ENCODE measurements at regions not wholly inside any gene's neighbourhood (a gene's known extent, or its start where the extent isn't known, plus 50 kb on each side); places are given as distances from the start of the nearest gene placed in this dataset.
A peak's percentile ranks its signal among the peaks of the same experiment; 100 is the strongest.

- DNase-seq, result no peak
- intact Hi-C loops (cut with DNase I), result no loop called here
Observed at GRCh38 chr2:173607606-173608311, 253.1 kb downstream of the CDCA7 start.

DNA sequence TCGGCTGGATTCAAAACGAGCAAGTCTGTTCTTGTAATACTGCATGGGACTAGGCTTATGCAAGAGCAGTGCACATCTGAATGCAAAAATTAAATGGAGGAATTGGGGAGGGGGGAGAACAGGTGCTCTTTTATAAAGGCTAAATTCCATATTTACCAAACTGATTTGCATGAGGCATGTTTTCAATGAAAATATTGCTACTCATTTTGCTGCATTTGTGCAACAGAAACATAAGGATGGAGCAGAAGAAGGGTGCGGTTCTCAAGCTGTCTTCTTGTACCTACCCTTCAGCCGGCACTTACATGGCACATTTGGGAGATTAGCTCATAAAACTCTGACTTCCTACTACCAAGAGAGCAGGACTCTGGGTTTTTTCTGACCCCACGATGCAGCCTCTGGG is 256.4 kb downstream of the CDCA7 start:
- DNase-seq, result no peak
- intact Hi-C loops (cut with DNase I), result no loop called here

DNA sequence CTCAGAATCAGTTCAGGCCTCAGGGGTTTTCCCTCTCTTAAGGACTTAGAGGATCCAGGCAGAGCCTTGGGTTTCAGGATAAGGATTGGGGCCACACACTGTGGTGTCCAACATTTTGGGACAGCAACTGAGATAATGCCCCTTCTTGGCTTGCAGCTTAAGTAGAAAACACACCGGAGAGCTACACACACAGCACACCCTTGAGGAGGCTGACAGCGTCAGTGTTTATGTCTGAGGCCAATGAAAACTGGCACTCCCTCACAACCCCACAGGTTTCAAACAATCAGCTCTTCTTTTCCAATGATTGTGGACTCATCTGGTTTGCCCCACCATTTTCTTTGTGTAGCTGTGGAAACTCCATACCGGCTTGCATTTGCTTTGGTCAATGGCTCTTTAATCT is 257.7 kb downstream of the CDCA7 start:
- DNase-seq, result no peak
- intact Hi-C loops (cut with DNase I), result no loop called here

- intact Hi-C loops (cut with DNase I), result no loop called here
- DNase-seq, result no peak
Observed at GRCh38 chr2:173613386-173613785, 258.7 kb downstream of the CDCA7 start.

- intact Hi-C loops (cut with DNase I), result no loop called here
- DNase-seq, result no peak
Observed at GRCh38 chr2:173614265-173614930, 259.7 kb downstream of the CDCA7 start.

DNA sequence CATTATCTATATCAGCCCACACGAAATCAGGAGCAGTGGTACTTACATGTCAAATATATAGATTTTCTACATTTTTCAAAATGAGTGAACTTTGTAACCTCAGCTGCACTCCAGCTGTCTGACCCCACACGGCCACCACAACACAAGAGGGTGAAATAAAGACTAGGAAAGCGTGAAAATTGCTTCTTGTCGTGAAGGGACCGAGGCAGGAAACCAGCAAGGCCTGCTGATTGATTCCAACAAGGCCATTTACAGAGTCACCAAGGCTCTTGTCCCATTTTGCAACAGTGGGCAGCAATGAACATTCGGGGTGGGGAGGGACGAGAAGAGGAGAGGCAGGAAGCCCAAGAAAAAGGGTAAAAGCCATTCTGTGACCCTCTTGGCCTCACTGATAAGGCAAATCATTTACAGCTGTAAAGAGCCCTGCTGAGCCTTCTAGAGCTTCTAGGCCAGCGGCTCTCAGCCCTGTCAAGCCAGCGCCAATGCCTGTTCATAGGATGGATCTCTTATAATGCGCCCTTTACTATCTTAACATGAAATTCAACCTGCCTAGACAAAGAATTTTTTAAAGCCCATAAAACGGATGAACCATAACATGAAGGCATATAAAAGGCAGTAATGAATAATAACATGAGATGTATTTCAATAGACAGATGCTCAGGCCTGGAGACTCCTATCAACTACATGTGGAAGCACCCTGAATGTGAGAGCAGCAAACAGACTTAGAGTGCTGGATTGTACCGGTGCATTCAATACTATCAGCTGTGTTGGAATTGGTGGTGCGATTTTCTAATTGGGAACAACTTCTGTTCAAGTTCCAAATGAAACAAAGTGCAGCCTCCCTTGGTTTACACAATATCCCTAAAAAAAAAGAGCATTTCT is 269.0 kb downstream of the CDCA7 start:
- intact Hi-C loops (cut with DNase I), result no loop called here
- no peak for DNase-seq

DNA sequence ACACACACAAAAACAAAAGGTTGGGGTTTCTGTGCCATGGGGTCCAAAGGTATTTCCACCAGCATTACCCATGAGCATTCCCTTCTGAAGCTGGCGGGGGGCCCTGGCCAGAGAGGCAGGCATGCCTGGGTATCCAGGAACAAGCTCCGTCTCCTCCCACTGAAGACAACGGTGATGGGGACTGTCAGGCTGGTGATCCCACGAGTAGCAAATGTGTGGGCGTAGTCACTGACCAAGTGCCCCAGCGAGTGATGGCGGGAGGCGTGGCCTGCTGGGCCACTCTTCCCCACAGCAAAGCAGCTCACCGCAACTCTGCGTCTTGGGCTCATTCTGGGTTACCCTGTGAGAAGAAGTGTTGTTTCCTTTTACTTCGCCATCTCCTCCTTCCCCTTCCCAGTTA is 270.6 kb downstream of the CDCA7 start:
- intact Hi-C loops (cut with DNase I), result no loop called here
- no peak for DNase-seq

DNA sequence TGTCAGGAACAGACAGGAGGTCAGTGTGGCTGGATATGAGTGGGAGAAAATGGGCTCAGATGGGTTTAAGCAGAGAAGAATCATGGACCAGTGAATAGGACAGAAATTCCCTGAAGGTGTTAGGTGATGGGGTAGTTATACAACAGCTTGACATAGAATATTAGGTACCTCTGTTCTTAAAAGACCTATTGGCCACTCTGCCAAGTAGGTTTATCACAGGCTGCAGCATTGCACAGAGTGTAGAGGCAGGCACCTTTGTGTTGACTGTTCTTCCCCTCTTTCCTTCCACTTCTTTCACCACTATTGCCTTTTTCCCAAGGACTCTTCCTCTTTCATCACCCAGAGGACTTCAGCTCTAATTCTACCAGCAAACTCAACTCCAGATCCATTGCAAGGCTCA is 274.4 kb downstream of the CDCA7 start:
- intact Hi-C loops (cut with DNase I), result no loop called here
- DNase-seq, result no peak

DNA sequence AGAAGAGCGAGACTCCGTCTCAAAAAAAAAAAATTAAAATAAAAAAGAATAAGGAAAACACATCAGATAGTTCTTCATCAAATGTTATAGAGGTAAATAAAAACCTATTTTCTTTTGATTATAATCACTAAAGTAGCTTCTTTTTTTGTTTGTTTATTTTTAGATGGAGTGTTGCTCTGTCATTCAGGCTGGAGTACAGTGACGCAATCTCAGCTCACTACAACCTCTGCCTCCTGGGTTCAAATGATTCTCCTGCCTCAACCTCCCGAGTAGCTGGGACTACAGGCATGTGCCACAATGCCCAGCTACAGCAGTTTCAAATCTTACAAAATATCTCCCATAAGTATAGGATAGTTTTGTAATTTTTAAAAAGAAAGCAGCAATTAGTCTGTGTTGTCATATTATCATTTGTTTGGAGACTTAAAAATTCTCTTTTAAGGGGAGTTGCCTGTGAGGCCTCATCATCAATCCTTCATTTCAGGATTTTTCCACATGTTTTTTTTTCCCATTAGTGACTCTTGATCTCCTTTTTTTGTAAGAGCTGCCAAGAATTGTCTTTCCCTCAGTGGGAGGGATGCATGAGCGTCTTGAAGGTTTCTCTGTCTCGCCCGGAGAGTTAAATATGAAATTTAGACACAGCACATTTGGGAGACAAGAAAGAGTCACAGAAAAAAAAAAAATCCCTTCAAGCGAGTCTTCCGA is 275.9 kb downstream of the CDCA7 start:
- intact Hi-C loops (cut with DNase I), result no loop called here
- no peak for DNase-seq

GRCh38 chr2:173631127-173631460 is 276.4 kb downstream of the CDCA7 start:
- DNase-seq, result peak in 3 of 42 donors; percentile 3 to 8 (median 5)
- intact Hi-C loops (cut with DNase I), result no loop called here

DNA sequence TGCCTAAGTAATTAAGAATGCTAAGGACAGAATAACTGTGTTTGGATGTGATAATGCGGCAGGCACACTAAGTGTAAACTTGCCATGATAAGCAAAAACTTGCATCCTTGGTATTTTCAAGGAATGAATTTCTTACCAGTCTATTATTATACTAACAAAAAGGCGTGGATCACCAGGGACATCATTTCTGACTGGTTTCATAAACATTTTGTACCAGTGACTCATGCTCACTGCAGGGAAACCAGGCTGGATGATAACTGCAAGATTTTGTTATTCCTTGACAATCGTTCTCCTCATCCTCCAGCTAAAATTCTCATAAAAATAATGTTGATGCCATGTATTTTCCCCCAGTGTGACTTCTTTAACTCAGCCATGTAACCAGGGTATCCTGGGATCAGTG is 289.5 kb downstream of the CDCA7 start:
- intact Hi-C loops (cut with DNase I), result no loop called here
- DNase-seq, result peak in 2 of 42 donors; percentile 19 to 23

GRCh38 chr2:173647681-173648311 is 293.1 kb downstream of the CDCA7 start:
- no peak for DNase-seq
- intact Hi-C loops (cut with DNase I), result no loop called here

DNA sequence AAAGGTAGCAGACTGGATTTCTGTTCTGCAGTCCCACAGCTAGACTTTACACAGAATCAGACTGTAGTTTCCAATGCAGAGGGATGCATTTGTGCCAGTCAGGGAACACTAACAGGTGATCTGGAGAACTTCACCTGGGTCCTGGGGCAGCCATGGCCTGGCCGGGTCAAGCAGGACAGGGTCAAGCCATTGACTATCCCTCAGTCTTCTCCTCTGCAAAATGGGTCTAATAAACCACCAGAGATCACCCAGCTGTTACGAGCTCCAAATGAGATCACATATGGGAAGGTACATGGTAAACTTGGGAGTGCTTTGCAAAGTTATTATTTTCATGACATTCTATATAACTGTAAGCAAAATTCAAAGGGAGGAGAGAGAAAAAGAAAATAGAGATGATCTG is 294.1 kb downstream of the CDCA7 start:
- DNase-seq, result no peak

GRCh38 chr2:173649527-173650219 is 295.0 kb downstream of the CDCA7 start:
- intact Hi-C loops (cut with DNase I), result no loop called here
- DNase-seq, result no peak

More for the DNA sequence above, 294.1 kb downstream of the CDCA7 start:
- intact Hi-C loops (cut with DNase I), result no loop called here

GRCh38 chr2:173651891-173652290 is 297.2 kb downstream of the CDCA7 start:
- no peak for DNase-seq
- intact Hi-C loops (cut with DNase I), result no loop called here

DNA sequence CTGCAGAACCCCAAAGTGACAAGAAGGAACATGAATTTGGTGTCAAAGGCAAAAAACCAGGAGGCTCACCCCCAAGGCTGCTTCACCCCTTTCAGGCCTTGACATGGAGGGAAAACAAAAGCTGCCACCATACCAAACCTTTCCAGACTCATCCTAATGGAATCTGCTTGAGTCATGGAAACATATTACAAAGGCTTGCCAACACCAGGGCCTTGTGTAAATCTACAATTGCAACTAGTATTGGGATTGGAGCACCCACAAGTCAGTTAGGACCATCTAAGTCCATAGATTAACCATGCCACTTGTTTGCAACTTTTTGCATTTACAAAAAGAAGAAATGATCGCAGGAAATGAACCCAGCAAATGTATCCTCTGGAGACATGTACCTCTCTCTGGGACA is 297.6 kb downstream of the CDCA7 start:
- intact Hi-C loops (cut with DNase I), result no loop called here
- DNase-seq, result no peak

DNA sequence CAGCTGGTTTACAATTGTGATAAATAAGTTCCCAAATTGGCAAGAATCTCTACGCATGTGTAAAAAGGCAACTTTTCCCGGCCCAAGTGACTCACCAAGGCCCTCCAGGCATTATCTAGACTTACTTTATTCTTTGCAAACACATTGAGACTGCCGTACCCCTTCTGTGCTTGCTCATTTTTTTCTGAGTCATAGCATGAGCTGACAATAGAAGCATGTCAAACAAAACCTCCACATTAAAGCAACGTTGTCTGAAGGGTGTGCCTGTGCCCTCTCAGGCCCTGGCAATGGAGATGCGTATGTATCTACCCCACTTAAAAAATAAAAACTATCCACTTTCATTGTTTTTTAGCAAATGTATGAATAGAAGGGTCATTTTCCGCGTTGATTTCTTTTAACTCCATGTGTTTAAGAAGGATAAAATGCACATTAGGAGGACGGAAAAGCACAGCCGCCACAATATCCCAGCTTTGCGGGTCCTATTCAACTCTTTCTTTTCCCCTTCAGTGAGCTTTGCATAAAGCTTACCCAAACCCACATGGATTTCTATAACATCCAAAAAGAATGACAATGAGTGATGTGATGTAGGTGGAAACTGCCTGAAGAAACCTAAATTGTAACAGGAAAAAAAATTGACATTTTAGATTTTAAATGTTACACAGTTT is 298.2 kb downstream of the CDCA7 start:
- intact Hi-C loops (cut with DNase I), result no loop called here

GRCh38 chr2:173653432-173653805 is 298.7 kb downstream of the CDCA7 start:
- no peak for DNase-seq
- intact Hi-C loops (cut with DNase I), result no loop called here

More for the DNA sequence above, 298.2 kb downstream of the CDCA7 start:
- DNase-seq, result peak in 23 of 42 donors; percentile 5 to 71 (median 31)
